GM12874 (cell line): ENCODE measurements at regions not wholly inside any gene's neighbourhood (a gene's known extent, or its start where the extent isn't known, plus 50 kb on each side); places are given as distances from the start of the nearest gene placed in this dataset.

Source experiments
- CTCF ChIP-seq: IDR thresholded peaks from 2 replicates; pipeline ENCODE4 v1.5.1; 2011; ENCODE audit warnings: low read depth, mild to moderate bottlenecking, control low read depth, low read length, moderate library complexity; ENCODE audit not compliant: insufficient read depth

GRCh38 chr3:106007512-106007911 is 138.7 kb upstream of the CBLB start:
- TF ChIP-seq CTCF, result no peak

GRCh38 chr3:106008766-106009165 is 140.0 kb upstream of the CBLB start:
- TF ChIP-seq CTCF, result no peak

GRCh38 chr3:106010829-106011228 is 142.0 kb upstream of the CBLB start:
- no peak for TF ChIP-seq CTCF

- no peak for TF ChIP-seq CTCF
Observed at GRCh38 chr3:106013971-106014370, 145.2 kb upstream of the CBLB start.

GRCh38 chr3:106014518-106014917 is 145.7 kb upstream of the CBLB start:
- TF ChIP-seq CTCF, result no peak

GRCh38 chr3:106014971-106015370 is 146.2 kb upstream of the CBLB start:
- no peak for TF ChIP-seq CTCF

- no peak for TF ChIP-seq CTCF
Observed at GRCh38 chr3:106018102-106018501, 149.3 kb upstream of the CBLB start.
